HK-2 (cell line): ENCODE measurements at regions not wholly inside any gene's neighbourhood (a gene's known extent, or its start where the extent isn't known, plus 50 kb on each side); places are given as distances from the start of the nearest gene placed in this dataset.
"Not testable (repeated sequence)": the region's sequence is repeated elsewhere in the genome, so short reads cannot be mapped to it uniquely, and the experiment has no call there.

ENCODE experiments used
- DNase-seq: peaks from one replicate; pipeline ENCODE4 v3.0.0-alpha.2; 2018; ENCODE audit not compliant: unreplicated experiment

GRCh38 chr1:244297087-244297486, 154.6 kb downstream of the ADSS2 start:
- no peak for DNase-seq

GRCh38 chr1:244297616-244298015, 154.1 kb downstream of the ADSS2 start:
- DNase-seq = no peak

GRCh38 chr1:244300029-244300375, 151.7 kb downstream of the ADSS2 start:
- not testable (repeated sequence) for DNase-seq

- DNase-seq = no peak
Measured at GRCh38 chr1:244301595-244302130, 150.0 kb downstream of the ADSS2 start.

- peak; percentile 83 for DNase-seq
Measured at GRCh38 chr1:244302876-244303609, 148.7 kb downstream of the ADSS2 start.

- DNase-seq = no peak
Measured at GRCh38 chr1:244303610-244303969, 148.1 kb downstream of the ADSS2 start.

- no peak for DNase-seq
Measured at GRCh38 chr1:244304156-244304555, 147.6 kb downstream of the ADSS2 start.

- DNase-seq = no peak
Measured at GRCh38 chr1:244304656-244305055, 147.1 kb downstream of the ADSS2 start.

- DNase-seq = no peak
Measured at GRCh38 chr1:244305776-244306341, 145.8 kb downstream of the ADSS2 start.

- no peak for DNase-seq
Measured at GRCh38 chr1:244306544-244306943, 145.2 kb downstream of the ADSS2 start.

GRCh38 chr1:244309191-244309590, 142.5 kb downstream of the ADSS2 start:
- not testable (repeated sequence) for DNase-seq

GRCh38 chr1:244311784-244312532, 139.8 kb downstream of the ADSS2 start:
- no peak for DNase-seq

GRCh38 chr1:244313346-244313745, 138.4 kb downstream of the ADSS2 start:
- no peak for DNase-seq

GRCh38 chr1:244314921-244315559, 136.7 kb downstream of the ADSS2 start:
- no peak for DNase-seq

- DNase-seq = no peak
Measured at GRCh38 chr1:244315996-244316395, 135.7 kb downstream of the ADSS2 start.

GRCh38 chr1:244316407-244316806, 135.3 kb downstream of the ADSS2 start:
- DNase-seq = no peak

- no peak for DNase-seq
Measured at GRCh38 chr1:244316986-244317655, 134.6 kb downstream of the ADSS2 start.

- no peak for DNase-seq
Measured at GRCh38 chr1:244318078-244318477, 133.6 kb downstream of the ADSS2 start.

GRCh38 chr1:244318512-244318911, 133.2 kb downstream of the ADSS2 start:
- no peak for DNase-seq

- DNase-seq = peak; percentile 39
Measured at GRCh38 chr1:244319283-244320132, 132.2 kb downstream of the ADSS2 start.

- no peak for DNase-seq
Measured at GRCh38 chr1:244322181-244322580, 129.5 kb downstream of the ADSS2 start.
